ENCODE measurements at regions not wholly inside any gene's neighbourhood (a gene's known extent, or its start where the extent isn't known, plus 50 kb on each side); places are given as distances from the start of the nearest gene placed in this dataset.

- Histone ChIP-seq H3K36me3 (ENCODE audit: control insufficient read depth in 2 of 2, extremely low read depth in 1 of 2, insufficient read depth in 2 of 2, low read length in 2 of 2) (no peaks in the 10 kb centered on the region), H3K4me3 (ENCODE audit: control insufficient read depth in 2 of 3, extremely low read depth in 1 of 3, insufficient read depth in 2 of 3, low read depth in 1 of 3, low read length in 3 of 3) (no peak overlapping the region), H3K9me1 (ENCODE audit: control insufficient read depth, extremely low read depth, insufficient read depth, low read length) (no peaks in the 10 kb centered on the region), H3K9ac (ENCODE audit: control insufficient read depth, extremely low read depth, insufficient read depth, low read length) (no peak overlapping the region), H3K9me3 (ENCODE audit: control insufficient read depth, low read depth, low read length) (no peaks in the 10 kb centered on the region), H3K27me3 (ENCODE audit: control insufficient read depth, extremely low read depth, insufficient read depth, low read length) (no peaks in the 10 kb centered on the region), H4K20me1 (ENCODE audit: control insufficient read depth, extremely low read depth, insufficient read depth, low read length) (no peaks in the 10 kb centered on the region), H3K27ac (ENCODE audit: control insufficient read depth, insufficient read depth, low read length) (no peak overlapping the region), H3K4me1 (ENCODE audit: control insufficient read depth, extremely low read depth, insufficient read depth, low read length) (no peaks in the 10 kb centered on the region), H3K4me2 (ENCODE audit: control insufficient read depth, extremely low read depth, insufficient read depth, low read depth, low read length) (no peak overlapping the region), H2AFZ (ENCODE audit: control insufficient read depth, low read length) (no peak overlapping the region), H3K79me2 (ENCODE audit: control insufficient read depth, insufficient read depth, low read length) (no peaks in the 10 kb centered on the region)
- dilution Hi-C loops (cut with MboI; ENCODE audit: extremely low pct_ligation_motif_present, low sequenced_read_pairs) = no loop called here
- no peak for DNase-seq (ENCODE audit: low read depth, low spot score)
- FAIRE-seq = no peak
- TF ChIP-seq CTCF (optimal IDR thresholded peaks at IDR 0.05 in 1 of 3, IDR thresholded peaks at IDR 0.05 in 1 of 3, conservative IDR thresholded peaks at IDR 0.05 in 1 of 3; ENCODE audit: extremely low read depth in 1 of 3, insufficient read depth in 2 of 3, low read length in 3 of 3) (no peak), EZH2 (IDR thresholded peaks at IDR 0.05; ENCODE audit: low read length) (no peak)
Observed at GRCh38 chr9:90521811-90522570, 120.6 kb downstream of the DIRAS2 start.

- no peaks in the 10 kb centered on the region for H3K4me1 ChIP-seq (ENCODE audit: control insufficient read depth, extremely low read depth, insufficient read depth, low read length)
- H4K20me1 ChIP-seq (ENCODE audit: control insufficient read depth, extremely low read depth, insufficient read depth, low read length) = no peaks in the 10 kb centered on the region
- no peak for DNase-seq (ENCODE audit: low read depth, low spot score)
- H2AFZ ChIP-seq (ENCODE audit: control insufficient read depth, low read length) = no peak overlapping the region
- dilution Hi-C loops (cut with MboI; ENCODE audit: extremely low pct_ligation_motif_present, low sequenced_read_pairs) = no loop called here
- H3K79me2 ChIP-seq (ENCODE audit: control insufficient read depth, insufficient read depth, low read length) = no peaks in the 10 kb centered on the region
- H3K9me3 ChIP-seq (ENCODE audit: control insufficient read depth, low read depth, low read length) = no peaks in the 10 kb centered on the region
- no peaks in the 10 kb centered on the region for H3K9me1 ChIP-seq (ENCODE audit: control insufficient read depth, extremely low read depth, insufficient read depth, low read length)
- no peak overlapping the region for H3K27ac ChIP-seq (ENCODE audit: control insufficient read depth, insufficient read depth, low read length)
- TF ChIP-seq CTCF (optimal IDR thresholded peaks at IDR 0.05 in 1 of 3, IDR thresholded peaks at IDR 0.05 in 1 of 3, conservative IDR thresholded peaks at IDR 0.05 in 1 of 3; ENCODE audit: extremely low read depth in 1 of 3, insufficient read depth in 2 of 3, low read length in 3 of 3) = no peak
- TF ChIP-seq EZH2 (IDR thresholded peaks at IDR 0.05; ENCODE audit: low read length) = no peak
- H3K4me3 ChIP-seq (ENCODE audit: control insufficient read depth in 2 of 3, extremely low read depth in 1 of 3, insufficient read depth in 2 of 3, low read depth in 1 of 3, low read length in 3 of 3) = no peak overlapping the region
- H3K27me3 ChIP-seq (ENCODE audit: control insufficient read depth, extremely low read depth, insufficient read depth, low read length) = no peaks in the 10 kb centered on the region
- FAIRE-seq = no peak
- no peaks in the 10 kb centered on the region for H3K36me3 ChIP-seq (ENCODE audit: control insufficient read depth in 2 of 2, extremely low read depth in 1 of 2, insufficient read depth in 2 of 2, low read length in 2 of 2)
- H3K9ac ChIP-seq (ENCODE audit: control insufficient read depth, extremely low read depth, insufficient read depth, low read length) = no peak overlapping the region
- no peak overlapping the region for H3K4me2 ChIP-seq (ENCODE audit: control insufficient read depth, extremely low read depth, insufficient read depth, low read depth, low read length)
Observed at GRCh38 chr9:90523958-90524357, 118.7 kb downstream of the DIRAS2 start.

All from keratinocyte (primary cell).